WTC11 (cell line): ENCODE measurements at regions not wholly inside any gene's neighbourhood (a gene's known extent, or its start where the extent isn't known, plus 50 kb on each side); places are given as distances from the start of the nearest gene placed in this dataset.

ENCODE experiments used
- ATAC-seq: fragments of 200-7000 bp; cut with Tn5 transposase; 2 replicates; pipeline ENCODE4 v1.10.0; 2021; ENCODE audit warnings: mild to moderate bottlenecking, moderate library complexity
- CTCF ChIA-PET: fragments of 300-600 bp; sonication (Branson Sonifier 250); formaldehyde crosslinking; loops from one replicate; lab custom pipeline; 2021; ENCODE audit warnings: antibody characterized with exemption; lab: Charles Lee
- POLR2A ChIA-PET: fragments of 350-600 bp; sonication (Branson Sonifier 250); formaldehyde crosslinking; loops from one replicate; lab custom pipeline; 2021; ENCODE audit warnings: antibody characterized with exemption; lab: Charles Lee
- DNase-seq: peaks from one replicate; pipeline ENCODE4 v3.0.0; 2021; ENCODE audit warnings: low spot score
- H3K27ac Mint-ChIP-seq: 2 replicates; pipeline ENCODE4 v1.8.0; 2021; ENCODE audit warnings: mixed read lengths
- H3K27me3 Mint-ChIP-seq: 2 replicates; pipeline ENCODE4 v1.8.0; 2021; ENCODE audit warnings: low read depth, mild to moderate bottlenecking, moderate library complexity, mixed read lengths
- H3K36me3 Mint-ChIP-seq: 2 replicates; pipeline ENCODE4 v1.8.0; 2021; ENCODE audit warnings: mixed read lengths
- H3K4me1 Mint-ChIP-seq: 2 replicates; pipeline ENCODE4 v1.8.0; 2022; ENCODE audit warnings: mixed read lengths
- H3K4me3 Mint-ChIP-seq: 2 replicates; pipeline ENCODE4 v1.8.0; 2021; ENCODE audit warnings: mild to moderate bottlenecking, moderate library complexity, mixed read lengths
- H3K9me3 Mint-ChIP-seq: 2 replicates; pipeline ENCODE4 v1.8.0; 2021; ENCODE audit warnings: mixed read lengths
- CREB1 ChIP-seq: sonication (generic); formaldehyde crosslinking; IDR thresholded peaks from 2 replicates; pipeline ENCODE4 v1.8.0; 2023; ENCODE audit warnings: mild to moderate bottlenecking, missing genetic modification reagents
- CREM ChIP-seq: sonication (generic); formaldehyde crosslinking; IDR thresholded peaks from 2 replicates; pipeline ENCODE4 v1.8.1; 2022; ENCODE audit warnings: mild to moderate bottlenecking, missing genetic modification reagents, moderate library complexity
- ESRRA ChIP-seq: sonication (generic); formaldehyde crosslinking; IDR thresholded peaks from 2 replicates; pipeline ENCODE4 v1.8.1; 2022; ENCODE audit warnings: mild to moderate bottlenecking, missing genetic modification reagents, borderline replicate concordance
- FOXJ3 ChIP-seq: sonication (generic); formaldehyde crosslinking; IDR thresholded peaks from 2 replicates; pipeline ENCODE4 v1.9.0; 2021; ENCODE audit warnings: missing genetic modification reagents, mild to moderate bottlenecking, borderline replicate concordance
- FOXK1 ChIP-seq: sonication (generic); formaldehyde crosslinking; IDR thresholded peaks from 2 replicates; pipeline ENCODE4 v1.8.0; 2022; ENCODE audit warnings: mild to moderate bottlenecking, moderate library complexity, missing genetic modification reagents
- JUN ChIP-seq: sonication (generic); formaldehyde crosslinking; IDR thresholded peaks from 2 replicates; pipeline ENCODE4 v1.8.0; 2023; ENCODE audit warnings: mild to moderate bottlenecking, missing genetic modification reagents
- KAT7 ChIP-seq: sonication (generic); formaldehyde crosslinking; IDR thresholded peaks from 2 replicates; pipeline ENCODE4 v1.8.1; 2023; ENCODE audit warnings: missing genetic modification reagents, mild to moderate bottlenecking, borderline replicate concordance
- NFATC4 ChIP-seq: fragments of 250-450 bp; sonication (Bioruptor Pico); IDR thresholded peaks from 2 replicates; pipeline ENCODE4 v1.9.0; 2021; ENCODE audit warnings: mild to moderate bottlenecking
- RELA ChIP-seq: sonication (generic); formaldehyde crosslinking; IDR thresholded peaks from 2 replicates; pipeline ENCODE4 v1.8.1; 2022; ENCODE audit warnings: missing genetic modification reagents, mild to moderate bottlenecking, borderline replicate concordance
- RORB ChIP-seq: fragments of 250-450 bp; sonication (Bioruptor Pico); IDR thresholded peaks from 2 replicates; pipeline ENCODE4 v1.9.0; 2021; ENCODE audit warnings: mild to moderate bottlenecking
- SMAD3 ChIP-seq: sonication (generic); formaldehyde crosslinking; IDR thresholded peaks from 2 replicates; pipeline ENCODE4 v1.8.0; 2022; ENCODE audit warnings: missing genetic modification reagents, mild to moderate bottlenecking, borderline replicate concordance
- SMAD4 ChIP-seq: sonication (generic); formaldehyde crosslinking; IDR thresholded peaks from 2 replicates; pipeline ENCODE4 v1.8.0; 2022; ENCODE audit warnings: mild to moderate bottlenecking, missing genetic modification reagents
- TEAD1 ChIP-seq: sonication (generic); formaldehyde crosslinking; IDR thresholded peaks from 2 replicates; pipeline ENCODE4 v1.8.0; 2022; ENCODE audit warnings: mild to moderate bottlenecking, missing genetic modification reagents
- ZNF232 ChIP-seq: sonication (generic); formaldehyde crosslinking; IDR thresholded peaks from 2 replicates; pipeline ENCODE4 v1.8.0; 2022; ENCODE audit warnings: mild to moderate bottlenecking, missing genetic modification reagents
- ZNF263 ChIP-seq: sonication (generic); formaldehyde crosslinking; IDR thresholded peaks from 2 replicates; pipeline ENCODE4 v1.8.1; 2022; ENCODE audit warnings: low read depth, mild to moderate bottlenecking, moderate library complexity, missing genetic modification reagents
- ZNF423 ChIP-seq: fragments of 250-450 bp; sonication (Bioruptor Pico); IDR thresholded peaks from 2 replicates; pipeline ENCODE4 v2.1.2; 2022; ENCODE audit warnings: mild to moderate bottlenecking, moderate library complexity
- TF ChIP-seq, protein P1 (sequence below): sonication (generic); formaldehyde crosslinking; IDR thresholded peaks from 2 replicates; pipeline ENCODE4 v1.8.0; 2022; ENCODE audit warnings: missing genetic modification reagents
- TF ChIP-seq, protein P2 (sequence below): sonication (generic); formaldehyde crosslinking; IDR thresholded peaks from 2 replicates; pipeline ENCODE4 v1.8.1; 2022; ENCODE audit warnings: low read depth, mild to moderate bottlenecking, moderate library complexity, missing genetic modification reagents, borderline replicate concordance
- TF ChIP-seq, protein P3 (sequence below): sonication (generic); formaldehyde crosslinking; IDR thresholded peaks from 2 replicates; pipeline ENCODE4 v1.8.0; 2022; ENCODE audit warnings: mild to moderate bottlenecking, missing genetic modification reagents
- TF ChIP-seq, protein P4 (sequence below): sonication (generic); formaldehyde crosslinking; IDR thresholded peaks from 2 replicates; pipeline ENCODE4 v1.8.1; 2023; ENCODE audit warnings: mild to moderate bottlenecking, missing genetic modification reagents
- TF ChIP-seq, protein P5 (sequence below): sonication (generic); formaldehyde crosslinking; IDR thresholded peaks from 2 replicates; pipeline ENCODE4 v1.8.1; 2023; ENCODE audit warnings: mild to moderate bottlenecking, moderate library complexity, missing genetic modification reagents
- TF ChIP-seq, protein P6 (sequence below): fragments of 250-450 bp; sonication (Bioruptor Pico); conservative IDR thresholded peaks from 2 replicates; pipeline ENCODE4 v1.9.0; 2021; ENCODE audit warnings: mild to moderate bottlenecking

DNA sequence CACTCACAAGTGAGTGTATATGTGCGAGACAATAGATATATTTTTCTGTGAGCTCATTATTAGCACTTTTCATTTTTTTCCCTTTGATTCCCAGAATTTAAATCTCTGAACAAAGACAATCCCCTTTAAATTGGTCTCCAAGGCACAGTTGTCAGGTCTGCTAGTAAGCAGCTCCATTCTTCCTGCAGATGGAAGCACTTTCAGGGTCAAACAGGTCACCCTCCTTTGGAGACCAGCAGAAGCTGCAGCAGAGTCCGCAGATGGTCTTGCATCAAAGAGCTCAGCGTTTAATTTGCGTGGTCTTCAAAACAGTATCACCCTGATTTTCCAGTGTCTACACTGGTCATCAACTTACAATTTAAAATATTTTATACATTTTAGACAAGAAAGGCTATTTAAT is 543.8 kb downstream of the ARL4A start (continued):
- TF ChIP-seq FOXK1 (CRISPR knock-in tag), result no peak

DNA sequence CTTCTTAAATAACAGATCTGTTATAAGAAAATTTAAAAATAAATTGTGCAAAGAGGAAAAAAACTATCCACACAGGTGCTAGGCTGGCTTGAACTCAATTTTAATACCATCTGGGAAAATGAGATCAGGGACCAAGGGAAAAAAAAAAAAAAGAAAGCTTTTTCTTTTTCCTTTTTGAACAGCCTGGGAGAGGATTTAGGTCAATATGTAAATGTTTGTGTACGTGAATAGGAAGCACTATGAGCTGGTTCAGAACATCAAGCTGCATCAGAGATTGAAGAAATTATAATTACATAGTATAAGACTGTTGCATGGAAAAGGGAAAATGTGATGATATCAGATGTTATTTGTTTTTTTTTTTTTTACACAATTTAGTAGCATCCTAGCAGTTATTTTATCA is 548.0 kb downstream of the ARL4A start:
- TF ChIP-seq RORB (CRISPR knock-in tag) (no peak), SMAD3 (CRISPR knock-in tag) (no peak), ZNF263 (CRISPR knock-in tag) (no peak), NFATC4 (no peak), KAT7 (CRISPR knock-in tag) (no peak), ZNF423 (CRISPR knock-in tag) (no peak), RELA (no peak), ESRRA (CRISPR knock-in tag) (no peak), CREM (CRISPR knock-in tag) (no peak), ZNF232 (no peak)
- TF ChIP-seq, protein P1, sequence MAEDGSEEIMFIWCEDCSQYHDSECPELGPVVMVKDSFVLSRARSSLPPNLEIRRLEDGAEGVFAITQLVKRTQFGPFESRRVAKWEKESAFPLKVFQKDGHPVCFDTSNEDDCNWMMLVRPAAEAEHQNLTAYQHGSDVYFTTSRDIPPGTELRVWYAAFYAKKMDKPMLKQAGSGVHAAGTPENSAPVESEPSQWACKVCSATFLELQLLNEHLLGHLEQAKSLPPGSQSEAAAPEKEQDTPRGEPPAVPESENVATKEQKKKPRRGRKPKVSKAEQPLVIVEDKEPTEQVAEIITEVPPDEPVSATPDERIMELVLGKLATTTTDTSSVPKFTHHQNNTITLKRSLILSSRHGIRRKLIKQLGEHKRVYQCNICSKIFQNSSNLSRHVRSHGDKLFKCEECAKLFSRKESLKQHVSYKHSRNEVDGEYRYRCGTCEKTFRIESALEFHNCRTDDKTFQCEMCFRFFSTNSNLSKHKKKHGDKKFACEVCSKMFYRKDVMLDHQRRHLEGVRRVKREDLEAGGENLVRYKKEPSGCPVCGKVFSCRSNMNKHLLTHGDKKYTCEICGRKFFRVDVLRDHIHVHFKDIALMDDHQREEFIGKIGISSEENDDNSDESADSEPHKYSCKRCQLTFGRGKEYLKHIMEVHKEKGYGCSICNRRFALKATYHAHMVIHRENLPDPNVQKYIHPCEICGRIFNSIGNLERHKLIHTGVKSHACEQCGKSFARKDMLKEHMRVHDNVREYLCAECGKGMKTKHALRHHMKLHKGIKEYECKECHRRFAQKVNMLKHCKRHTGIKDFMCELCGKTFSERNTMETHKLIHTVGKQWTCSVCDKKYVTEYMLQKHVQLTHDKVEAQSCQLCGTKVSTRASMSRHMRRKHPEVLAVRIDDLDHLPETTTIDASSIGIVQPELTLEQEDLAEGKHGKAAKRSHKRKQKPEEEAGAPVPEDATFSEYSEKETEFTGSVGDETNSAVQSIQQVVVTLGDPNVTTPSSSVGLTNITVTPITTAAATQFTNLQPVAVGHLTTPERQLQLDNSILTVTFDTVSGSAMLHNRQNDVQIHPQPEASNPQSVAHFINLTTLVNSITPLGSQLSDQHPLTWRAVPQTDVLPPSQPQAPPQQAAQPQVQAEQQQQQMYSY (CRISPR knock-in tag), result no peak
- ChIA-PET POLR2A (no interaction called here), CTCF (no interaction called here)
- H3K27ac Mint-ChIP-seq, result no peak overlapping the region
- no peak overlapping the region for H3K4me3 Mint-ChIP-seq
- no peaks in the 10 kb centered on the region for H3K27me3 Mint-ChIP-seq
- H3K9me3 Mint-ChIP-seq, result no peaks in the 10 kb centered on the region
- DNase-seq (no peak), ATAC-seq (no peak)
- no peaks in the 10 kb centered on the region for H3K4me1 Mint-ChIP-seq
- no peaks in the 10 kb centered on the region for H3K36me3 Mint-ChIP-seq

DNA sequence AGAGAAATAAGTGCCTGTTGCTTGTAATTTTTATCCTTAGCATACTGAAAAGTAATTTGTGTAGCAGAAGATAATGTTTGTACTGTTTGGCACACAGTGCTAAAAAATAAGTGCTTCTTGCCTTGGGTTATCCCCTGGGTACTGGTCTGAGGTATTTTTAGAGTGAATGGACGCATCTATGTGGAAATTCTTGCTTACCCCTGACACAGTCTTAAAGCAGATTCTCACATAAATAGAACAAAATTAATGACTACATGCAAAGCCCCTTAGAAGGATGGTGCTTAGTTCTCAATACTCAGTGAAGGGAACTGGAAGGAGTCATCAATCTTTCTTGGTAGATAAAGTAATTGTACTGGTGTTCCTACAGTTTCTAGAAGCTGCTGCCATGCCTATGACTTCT is 548.6 kb downstream of the ARL4A start:
- CTCF ChIA-PET, result no interaction called here
- ATAC-seq, result no peak
- no peak overlapping the region for H3K27ac Mint-ChIP-seq
- no peak for TF ChIP-seq TEAD1 (CRISPR knock-in tag)
- no peak for TF ChIP-seq CREM (CRISPR knock-in tag)
- TF ChIP-seq, protein P2, sequence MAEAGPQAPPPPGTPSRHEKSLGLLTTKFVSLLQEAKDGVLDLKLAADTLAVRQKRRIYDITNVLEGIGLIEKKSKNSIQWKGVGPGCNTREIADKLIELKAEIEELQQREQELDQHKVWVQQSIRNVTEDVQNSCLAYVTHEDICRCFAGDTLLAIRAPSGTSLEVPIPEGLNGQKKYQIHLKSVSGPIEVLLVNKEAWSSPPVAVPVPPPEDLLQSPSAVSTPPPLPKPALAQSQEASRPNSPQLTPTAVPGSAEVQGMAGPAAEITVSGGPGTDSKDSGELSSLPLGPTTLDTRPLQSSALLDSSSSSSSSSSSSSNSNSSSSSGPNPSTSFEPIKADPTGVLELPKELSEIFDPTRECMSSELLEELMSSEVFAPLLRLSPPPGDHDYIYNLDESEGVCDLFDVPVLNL (CRISPR knock-in tag), result no peak
- TF ChIP-seq KAT7 (CRISPR knock-in tag), result no peak
- TF ChIP-seq, all 79 proteins: peak for 0
- H3K9me3 Mint-ChIP-seq, result no peaks in the 10 kb centered on the region
- H3K4me3 Mint-ChIP-seq, result no peak overlapping the region
- no peaks in the 10 kb centered on the region for H3K27me3 Mint-ChIP-seq
- POLR2A ChIA-PET, result no interaction called here
- no peaks in the 10 kb centered on the region for H3K4me1 Mint-ChIP-seq
- H3K36me3 Mint-ChIP-seq, result no peaks in the 10 kb centered on the region
- no peak for DNase-seq

DNA sequence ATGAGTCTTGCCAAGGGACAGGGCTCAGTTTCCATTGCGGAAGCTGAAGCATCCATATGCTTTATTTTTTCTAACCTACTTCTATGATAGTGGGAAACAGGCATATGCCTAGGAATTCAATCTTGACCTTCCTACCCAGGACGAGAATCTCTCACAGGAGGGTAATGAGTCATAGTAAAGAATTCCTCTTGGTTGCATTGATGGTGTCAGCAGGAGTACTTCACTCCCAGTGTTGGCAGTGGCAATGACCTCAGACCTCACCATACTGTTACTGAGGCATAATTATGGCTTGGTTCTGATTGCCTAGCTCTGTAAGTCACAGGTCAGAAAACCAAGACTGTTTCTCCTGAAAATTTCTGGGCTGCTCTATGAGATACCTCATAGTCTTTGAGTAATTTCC is 552.9 kb downstream of the ARL4A start:
- CTCF ChIA-PET, result no interaction called here
- Mint-ChIP-seq H3K4me1 (no peaks in the 10 kb centered on the region), H3K36me3 (no peaks in the 10 kb centered on the region), H3K27ac (0 out of 2 replicates have a peak overlapping the region, but pooled peaks have one; percentile 32), H3K9me3 (no peaks in the 10 kb centered on the region), H3K4me3 (no peak overlapping the region), H3K27me3 (no peaks in the 10 kb centered on the region)
- no peak for DNase-seq
- peak; percentile 88 for ATAC-seq
- POLR2A ChIA-PET, result no interaction called here
- TF ChIP-seq SMAD3 (CRISPR knock-in tag) (no peak), FOXJ3 (no peak), JUN (CRISPR knock-in tag) (no peak), SMAD4 (CRISPR knock-in tag) (no peak), CREB1 (CRISPR knock-in tag) (no peak)
- TF ChIP-seq, protein P3, sequence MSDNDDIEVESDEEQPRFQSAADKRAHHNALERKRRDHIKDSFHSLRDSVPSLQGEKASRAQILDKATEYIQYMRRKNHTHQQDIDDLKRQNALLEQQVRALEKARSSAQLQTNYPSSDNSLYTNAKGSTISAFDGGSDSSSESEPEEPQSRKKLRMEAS (CRISPR knock-in tag), result no peak
- TF ChIP-seq, protein P4, sequence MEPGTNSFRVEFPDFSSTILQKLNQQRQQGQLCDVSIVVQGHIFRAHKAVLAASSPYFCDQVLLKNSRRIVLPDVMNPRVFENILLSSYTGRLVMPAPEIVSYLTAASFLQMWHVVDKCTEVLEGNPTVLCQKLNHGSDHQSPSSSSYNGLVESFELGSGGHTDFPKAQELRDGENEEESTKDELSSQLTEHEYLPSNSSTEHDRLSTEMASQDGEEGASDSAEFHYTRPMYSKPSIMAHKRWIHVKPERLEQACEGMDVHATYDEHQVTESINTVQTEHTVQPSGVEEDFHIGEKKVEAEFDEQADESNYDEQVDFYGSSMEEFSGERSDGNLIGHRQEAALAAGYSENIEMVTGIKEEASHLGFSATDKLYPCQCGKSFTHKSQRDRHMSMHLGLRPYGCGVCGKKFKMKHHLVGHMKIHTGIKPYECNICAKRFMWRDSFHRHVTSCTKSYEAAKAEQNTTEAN (CRISPR knock-in tag), result no peak
- TF ChIP-seq, protein P5, sequence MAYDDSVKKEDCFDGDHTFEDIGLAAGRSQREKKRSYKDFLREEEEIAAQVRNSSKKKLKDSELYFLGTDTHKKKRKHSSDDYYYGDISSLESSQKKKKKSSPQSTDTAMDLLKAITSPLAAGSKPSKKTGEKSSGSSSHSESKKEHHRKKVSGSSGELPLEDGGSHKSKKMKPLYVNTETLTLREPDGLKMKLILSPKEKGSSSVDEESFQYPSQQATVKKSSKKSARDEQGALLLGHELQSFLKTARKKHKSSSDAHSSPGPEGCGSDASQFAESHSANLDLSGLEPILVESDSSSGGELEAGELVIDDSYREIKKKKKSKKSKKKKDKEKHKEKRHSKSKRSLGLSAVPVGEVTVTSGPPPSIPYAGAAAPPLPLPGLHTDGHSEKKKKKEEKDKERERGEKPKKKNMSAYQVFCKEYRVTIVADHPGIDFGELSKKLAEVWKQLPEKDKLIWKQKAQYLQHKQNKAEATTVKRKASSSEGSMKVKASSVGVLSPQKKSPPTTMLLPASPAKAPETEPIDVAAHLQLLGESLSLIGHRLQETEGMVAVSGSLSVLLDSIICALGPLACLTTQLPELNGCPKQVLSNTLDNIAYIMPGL (CRISPR knock-in tag), result no peak
- TF ChIP-seq, protein P6, sequence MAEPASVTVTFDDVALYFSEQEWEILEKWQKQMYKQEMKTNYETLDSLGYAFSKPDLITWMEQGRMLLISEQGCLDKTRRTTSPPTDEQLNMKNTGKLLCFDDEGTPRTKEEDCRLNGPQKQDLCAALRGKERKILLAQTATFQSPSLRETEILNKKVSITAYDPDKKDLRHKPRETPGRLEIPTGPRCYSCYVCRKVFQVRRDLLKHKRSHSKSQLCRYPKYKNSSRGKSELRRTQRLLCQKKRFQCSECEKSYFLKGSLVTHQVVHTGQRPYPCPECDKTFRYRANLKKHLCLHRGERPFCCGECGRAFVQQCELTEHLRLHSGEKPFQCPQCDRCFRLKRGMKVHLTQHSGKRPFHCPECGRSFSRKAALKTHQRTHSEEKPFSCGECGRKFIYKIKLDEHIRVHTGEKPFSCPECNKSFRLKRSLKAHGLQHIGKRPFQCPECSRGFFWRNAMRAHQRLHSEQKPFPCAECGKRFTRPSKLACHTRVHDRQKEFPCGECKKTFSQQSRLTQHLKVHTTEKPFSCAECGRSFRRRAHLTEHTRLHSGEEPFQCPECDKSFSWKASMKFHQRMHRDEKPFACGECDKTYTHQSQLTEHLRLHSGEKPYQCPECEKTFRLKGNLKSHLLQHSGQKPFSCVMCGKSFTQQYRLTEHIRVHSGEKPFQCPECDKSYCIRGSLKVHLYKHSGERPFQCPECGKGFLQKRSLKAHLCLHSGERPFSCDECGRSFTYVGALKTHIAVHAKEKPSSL (CRISPR knock-in tag), result no peak
